NCI-H2227 (cell line): ENCODE measurements at regions not wholly inside any gene's neighbourhood (a gene's known extent, or its start where the extent isn't known, plus 50 kb on each side); places are given as distances from the start of the nearest gene placed in this dataset.

Experiments
- DNase-seq: peaks from one replicate; lab custom pipeline; 2025; ENCODE audit not compliant: unreplicated experiment; lab: John Stamatoyannopoulos, UW

GRCh38 chr3:139197251-139197650, 146.6 kb upstream of the MRPS22 start:
- DNase-seq: no peak

DNA sequence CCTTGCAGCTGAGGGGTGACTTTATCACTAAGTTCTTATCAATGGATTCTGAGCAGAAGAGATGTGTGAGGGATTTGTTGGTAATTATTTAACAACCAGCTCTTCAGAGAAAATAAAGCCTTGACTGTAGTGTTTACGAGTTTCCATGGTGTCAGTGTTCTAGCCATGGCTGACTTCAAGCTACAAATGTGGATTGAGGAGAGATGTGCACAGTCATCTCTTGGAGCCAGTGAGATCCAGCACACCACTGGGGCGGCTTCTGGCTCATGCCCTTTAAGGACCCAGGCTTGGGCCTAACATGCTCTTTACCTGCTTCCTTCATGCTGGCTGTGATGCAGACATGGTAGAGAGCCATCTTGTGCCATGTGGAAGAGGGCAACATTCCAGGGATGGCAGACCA, 145.6 kb upstream of the MRPS22 start:
- DNase-seq: no peak

GRCh38 chr3:139198929-139199328, 144.9 kb upstream of the MRPS22 start:
- no peak for DNase-seq

GRCh38 chr3:139199421-139200010, 144.3 kb upstream of the MRPS22 start:
- DNase-seq: no peak

DNA sequence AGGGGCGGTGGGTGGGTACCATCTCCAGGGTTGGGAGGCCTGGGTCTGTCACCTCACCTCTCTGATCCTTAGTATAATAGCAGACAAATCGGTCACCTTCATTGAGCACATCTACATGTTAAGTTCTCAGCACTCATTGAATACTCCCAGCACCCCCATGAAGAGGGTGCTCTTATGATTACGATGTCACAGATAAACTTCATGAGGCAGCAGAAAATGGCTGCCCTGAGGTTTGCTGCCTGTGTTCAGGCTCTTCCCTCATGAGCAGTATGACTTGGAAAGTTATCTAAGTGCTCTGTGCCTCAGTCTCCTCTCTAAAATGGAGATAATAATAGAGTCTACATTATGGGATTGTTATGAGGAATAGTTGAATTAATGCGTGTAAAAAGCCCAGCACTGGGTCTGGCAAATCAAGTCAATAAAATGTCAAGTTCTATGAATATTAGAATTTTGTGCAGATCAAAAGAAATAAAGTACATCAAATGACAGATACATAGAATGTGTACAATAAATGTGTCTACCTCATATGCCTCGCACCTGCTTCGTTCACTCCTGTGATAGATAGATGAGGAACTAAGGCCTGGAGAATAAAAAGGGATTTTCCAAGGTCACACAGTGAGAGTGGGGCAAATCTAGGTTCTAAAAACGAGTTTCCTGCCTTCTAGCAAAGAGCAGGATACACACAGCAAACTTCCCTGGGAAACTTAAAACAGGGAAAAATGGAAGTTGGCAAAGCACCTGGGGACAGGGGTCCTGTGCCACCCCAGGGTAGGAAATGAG, 142.2 kb upstream of the MRPS22 start:
- DNase-seq: no peak

DNA sequence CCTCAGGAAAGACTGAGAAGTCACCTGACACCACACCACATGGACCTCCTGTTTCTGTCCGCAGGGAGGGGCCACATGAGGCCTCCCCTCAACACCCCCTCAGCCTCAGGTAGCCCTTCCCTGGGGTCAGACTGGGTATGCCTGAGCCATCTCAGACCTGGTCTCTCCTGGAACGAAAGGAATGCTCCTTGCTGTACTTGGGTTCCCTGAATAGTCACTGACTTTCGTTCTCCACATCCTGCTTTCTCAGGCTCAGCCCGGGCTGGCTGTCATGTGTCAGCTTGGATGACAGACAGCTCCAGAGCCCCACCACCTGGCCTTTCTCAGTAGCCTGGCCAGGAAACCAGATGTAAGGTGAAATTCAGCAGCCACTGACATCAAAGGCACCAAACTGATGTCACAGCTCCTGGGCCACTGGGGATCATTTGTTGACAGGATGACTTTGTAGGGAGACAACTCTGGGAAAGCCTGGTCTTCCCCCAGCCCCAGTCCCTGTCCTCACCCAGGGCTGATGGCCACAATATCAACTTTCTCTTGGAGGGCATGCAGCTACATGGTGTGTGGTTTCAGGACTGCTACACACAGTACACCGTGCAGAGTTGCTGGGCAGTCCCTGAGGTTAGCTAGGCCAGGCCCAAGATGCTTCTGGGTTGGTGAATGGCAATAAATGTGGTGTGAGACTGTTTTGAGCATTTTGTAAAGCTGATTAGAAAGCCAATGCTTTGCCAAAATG, 141.4 kb upstream of the MRPS22 start:
- DNase-seq: peak; percentile 10

DNA sequence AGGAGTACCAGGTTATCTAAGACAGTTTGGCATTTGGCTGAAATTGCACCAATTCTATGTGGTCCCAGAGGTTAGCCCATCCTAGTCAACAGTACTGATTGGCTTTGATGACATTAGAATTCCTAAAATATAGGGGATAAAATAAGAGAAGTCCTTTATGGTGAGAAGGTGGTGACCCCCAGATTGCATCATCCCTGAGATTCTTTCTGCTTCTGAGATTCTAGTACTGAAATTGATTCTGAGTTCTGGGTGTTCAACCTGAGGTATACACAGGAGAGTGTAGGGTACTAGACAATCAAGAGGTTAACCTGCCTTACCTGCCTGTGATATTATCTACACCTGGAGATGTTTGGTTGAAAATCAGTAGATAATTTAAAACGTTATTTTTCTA, 140.9 kb upstream of the MRPS22 start:
- DNase-seq: no peak

DNA sequence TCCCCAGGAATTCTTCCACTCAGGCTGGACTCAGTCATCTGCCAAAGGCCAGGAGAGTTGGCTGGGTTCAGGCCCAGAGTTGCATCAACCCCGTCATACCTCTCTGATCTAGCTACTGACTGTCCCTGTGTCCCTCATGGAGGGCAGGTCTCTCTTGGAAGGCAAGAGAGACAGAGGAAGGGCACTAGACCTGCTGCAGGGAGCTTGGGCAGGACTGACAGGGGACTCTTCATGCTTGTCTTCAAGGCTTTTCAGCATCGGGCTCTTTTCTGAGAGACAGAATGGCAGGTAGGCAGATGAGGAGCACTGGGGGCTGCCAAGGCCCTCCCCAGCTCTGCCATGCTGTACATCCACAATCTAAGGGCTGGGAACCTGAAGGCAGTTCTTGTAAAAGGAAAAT, 140.1 kb upstream of the MRPS22 start:
- no peak for DNase-seq

DNA sequence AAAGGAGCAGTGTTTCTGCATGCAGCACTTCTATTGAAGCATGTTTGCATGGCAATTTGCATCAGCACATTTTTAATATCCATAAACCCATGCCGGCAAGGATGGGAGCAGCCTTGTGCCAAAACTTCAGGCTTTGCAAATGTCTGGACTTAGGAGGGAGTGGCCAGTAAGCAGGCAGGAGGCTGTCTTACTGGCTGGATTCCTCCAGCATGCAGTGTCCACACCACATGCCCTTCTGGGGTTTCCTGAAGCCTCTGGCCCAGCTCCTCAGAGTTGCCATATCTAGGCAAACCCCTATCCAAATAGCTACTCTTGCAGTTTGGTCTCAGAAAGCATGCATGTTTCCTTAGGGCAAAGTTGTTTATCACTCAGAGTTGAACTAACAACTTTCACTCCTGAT, 139.1 kb upstream of the MRPS22 start:
- no peak for DNase-seq

- no peak for DNase-seq
Measured at GRCh38 chr3:139213936-139214335, 129.9 kb upstream of the MRPS22 start.

GRCh38 chr3:139216958-139217357, 126.9 kb upstream of the MRPS22 start:
- no peak for DNase-seq

DNA sequence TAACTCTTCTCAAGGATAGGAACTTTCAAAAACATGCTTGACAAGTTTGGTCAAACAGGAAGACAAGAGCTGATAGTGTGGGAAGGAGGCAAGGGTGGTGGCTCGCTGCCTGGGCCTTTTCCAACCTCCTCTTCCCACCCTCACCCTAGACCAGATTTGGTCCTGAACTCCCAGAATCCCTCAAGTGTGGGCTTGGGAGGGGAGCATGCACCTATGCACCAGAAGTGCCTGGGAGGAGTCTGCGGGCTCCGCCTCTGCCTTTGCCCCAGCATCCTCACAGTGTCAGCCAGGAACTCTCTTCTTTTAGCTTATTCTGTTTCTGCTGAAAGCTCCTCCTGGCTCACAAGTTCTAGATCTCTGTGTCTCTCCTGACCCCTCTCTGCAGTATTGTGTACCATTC, 126.2 kb upstream of the MRPS22 start:
- DNase-seq: no peak

DNA sequence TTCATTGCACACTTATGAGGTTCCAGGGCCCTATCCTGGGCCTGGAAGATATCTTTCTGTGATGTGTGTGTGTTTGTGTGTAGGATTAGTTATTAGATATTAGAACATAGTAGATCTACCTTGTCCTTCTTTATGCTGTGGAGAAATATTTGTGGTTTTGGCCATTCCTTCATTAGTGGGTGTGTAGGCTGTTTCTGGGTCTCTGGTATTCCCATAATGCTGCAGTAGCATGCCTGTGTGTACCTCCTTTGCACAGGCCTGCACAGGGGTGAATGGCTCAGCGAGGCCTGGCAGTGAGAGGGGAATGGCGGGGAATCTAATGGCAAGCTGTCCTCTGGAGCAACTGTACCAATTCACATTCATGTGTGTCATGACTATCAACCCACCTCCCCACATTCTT, 125.8 kb upstream of the MRPS22 start:
- no peak for DNase-seq

- DNase-seq: no peak
Measured at GRCh38 chr3:139219463-139219862, 124.4 kb upstream of the MRPS22 start.

DNA sequence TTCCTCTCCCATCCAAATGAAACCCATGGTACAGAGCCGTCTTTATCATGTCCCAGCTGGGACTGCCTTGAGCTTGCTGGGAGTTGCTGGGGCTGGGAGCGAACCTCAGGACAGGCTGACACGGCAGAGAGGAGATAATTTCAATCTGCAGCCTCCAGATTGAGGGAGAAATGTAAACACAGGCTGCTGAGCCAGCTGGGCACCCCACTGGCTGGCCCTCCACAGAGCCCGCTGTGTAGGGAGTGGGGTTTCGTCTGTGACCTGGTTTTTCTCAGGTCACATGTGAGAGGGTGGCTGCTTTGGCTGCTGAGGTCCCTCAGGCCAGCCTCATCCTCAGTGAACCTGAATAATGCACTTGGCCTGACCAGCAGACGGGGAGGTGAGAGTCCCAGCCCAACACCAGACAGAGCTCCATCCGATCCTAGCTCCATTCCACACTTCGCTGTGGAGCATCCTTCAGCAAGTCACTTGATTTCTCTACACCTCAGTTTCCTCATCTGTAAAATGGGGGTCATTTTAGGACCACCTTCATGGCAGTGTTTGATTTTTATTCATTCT, 121.6 kb upstream of the MRPS22 start:
- no peak for DNase-seq

GRCh38 chr3:139225548-139225947, 118.3 kb upstream of the MRPS22 start:
- DNase-seq: no peak

GRCh38 chr3:139226731-139227130, 117.1 kb upstream of the MRPS22 start:
- DNase-seq: peak; percentile 36

- DNase-seq: no peak
Measured at GRCh38 chr3:139227165-139227564, 116.7 kb upstream of the MRPS22 start.

DNA sequence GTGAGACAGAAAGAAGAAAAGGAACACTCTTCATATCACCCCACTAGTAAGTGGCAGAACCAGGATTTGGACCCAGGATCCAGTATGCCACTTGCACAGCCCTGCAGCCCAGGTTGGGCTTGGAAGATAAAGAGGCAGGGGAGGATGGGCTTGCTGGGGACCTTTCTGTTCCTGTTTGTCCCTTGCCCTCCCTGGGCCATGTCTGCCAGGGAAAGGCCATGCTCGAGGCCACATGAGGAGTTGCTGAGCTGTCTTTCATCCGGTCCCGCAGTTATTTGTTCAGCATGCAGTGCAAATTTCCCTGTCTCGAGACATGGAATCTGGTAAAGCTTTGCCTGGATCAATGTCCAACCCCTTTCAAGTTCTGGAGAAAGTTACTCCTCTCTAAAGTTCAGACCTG, 116.0 kb upstream of the MRPS22 start:
- no peak for DNase-seq

DNA sequence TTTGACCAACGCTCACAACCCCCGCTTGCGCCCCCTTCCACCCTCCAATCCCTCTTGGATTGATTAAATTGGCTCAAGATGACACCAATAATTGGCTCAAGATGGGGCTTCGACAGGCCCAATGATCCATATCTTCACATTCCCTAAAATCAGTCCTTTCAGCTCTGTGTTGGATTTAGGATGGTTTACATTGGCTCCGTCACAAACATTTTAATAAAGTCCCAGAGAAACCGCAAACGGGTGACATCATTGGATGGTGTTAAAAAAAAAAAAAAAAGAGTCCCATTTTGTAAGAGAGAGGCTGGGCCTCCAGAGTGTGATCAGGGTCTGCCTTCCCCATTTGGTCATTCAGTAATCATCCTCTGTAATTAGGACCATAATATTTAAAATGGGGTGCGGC, 113.4 kb upstream of the MRPS22 start:
- DNase-seq: no peak

GRCh38 chr3:139231555-139232281, 112.1 kb upstream of the MRPS22 start:
- DNase-seq: no peak
